AG08395 (cell line): ENCODE measurements at regions not wholly inside any gene's neighbourhood (a gene's known extent, or its start where the extent isn't known, plus 50 kb on each side); places are given as distances from the start of the nearest gene placed in this dataset.
"Not testable (repeated sequence)": the region's sequence is repeated elsewhere in the genome, so short reads cannot be mapped to it uniquely, and the experiment has no call there.

Source experiments
- DNase-seq: peaks from one replicate; pipeline ENCODE4 v3.0.0; 2012; ENCODE audit warnings: mixed read lengths, low spot score

DNA sequence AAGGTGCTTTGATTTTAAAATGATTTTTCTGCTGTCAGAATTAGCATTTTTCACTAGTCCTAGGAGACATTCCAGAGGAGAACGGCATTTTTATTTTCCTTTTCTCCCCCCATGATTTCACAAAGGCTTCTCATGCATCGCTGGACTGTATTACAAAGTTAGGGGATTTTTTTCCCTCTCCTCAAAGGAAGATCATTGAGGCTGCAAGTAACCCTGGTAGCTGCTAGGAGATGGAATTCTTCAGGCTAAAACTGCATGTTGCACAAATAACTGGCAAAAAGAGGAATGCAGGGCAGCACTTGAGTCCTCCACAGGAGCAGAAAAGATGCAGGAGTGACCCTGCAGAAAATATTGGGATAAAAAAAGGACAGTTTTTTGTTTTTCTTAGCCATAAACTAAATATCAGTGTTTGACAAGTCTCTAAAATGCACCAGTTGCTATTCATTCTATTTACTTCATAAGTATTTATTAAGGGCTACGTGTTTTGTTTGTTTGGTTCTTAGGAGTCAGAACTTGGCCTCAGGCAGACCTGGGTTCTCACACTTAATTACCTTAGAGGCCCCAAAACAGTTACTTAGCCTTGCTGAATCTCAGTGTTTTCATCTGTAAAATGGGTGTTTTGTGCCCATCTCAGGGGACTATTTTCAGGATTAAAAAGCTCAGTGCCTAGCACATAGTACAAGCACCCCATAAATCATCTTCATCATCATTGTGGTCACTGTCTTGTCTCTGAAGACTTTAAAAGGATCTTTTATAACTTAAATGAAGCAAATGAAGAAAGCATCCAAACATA is 144.5 kb upstream of the ID4 start:
- DNase-seq: no peak

DNA sequence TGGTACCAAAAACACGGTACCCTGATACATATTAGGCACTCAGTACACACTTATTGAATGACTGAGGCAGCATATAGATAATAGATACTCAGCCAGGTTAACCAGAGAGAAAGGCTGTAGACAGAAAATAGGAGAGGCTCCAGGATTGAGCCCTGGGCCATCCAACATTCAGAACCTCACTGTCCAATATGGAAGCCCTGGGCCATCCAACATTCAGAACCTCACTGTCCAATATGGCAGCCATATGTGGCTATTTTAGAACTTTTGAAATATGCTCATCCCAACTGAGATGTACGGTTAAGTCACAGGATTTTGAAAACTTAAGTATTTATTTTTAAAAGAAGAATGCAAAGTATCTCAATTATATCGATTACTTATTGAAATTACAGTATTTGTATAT is 142.5 kb upstream of the ID4 start:
- no peak for DNase-seq

DNA sequence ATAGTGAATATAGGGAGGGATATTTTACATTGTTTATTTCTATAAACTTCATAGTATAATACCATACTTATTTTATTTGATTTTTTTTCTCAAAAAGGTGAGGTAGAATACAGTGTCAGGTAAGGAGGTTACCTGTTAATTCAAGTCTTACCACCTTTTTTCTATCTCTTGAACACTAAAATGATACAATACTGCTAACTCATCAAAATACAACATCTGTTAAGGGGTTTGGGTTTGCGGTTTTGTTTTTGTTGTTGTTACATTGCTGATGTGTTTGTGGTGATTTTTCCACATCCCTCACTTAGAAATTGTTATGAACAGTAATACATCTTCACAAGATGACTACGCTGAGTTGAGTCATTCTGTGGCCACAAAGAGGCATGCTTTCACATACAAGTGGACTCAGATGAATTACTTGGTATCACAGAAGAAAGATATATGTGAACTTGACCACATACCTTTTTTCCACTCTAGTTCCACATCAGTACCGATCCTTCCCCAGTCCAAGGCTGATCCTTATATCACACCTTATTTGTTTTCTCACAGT is 139.4 kb upstream of the ID4 start:
- DNase-seq: peak; percentile 78

DNA sequence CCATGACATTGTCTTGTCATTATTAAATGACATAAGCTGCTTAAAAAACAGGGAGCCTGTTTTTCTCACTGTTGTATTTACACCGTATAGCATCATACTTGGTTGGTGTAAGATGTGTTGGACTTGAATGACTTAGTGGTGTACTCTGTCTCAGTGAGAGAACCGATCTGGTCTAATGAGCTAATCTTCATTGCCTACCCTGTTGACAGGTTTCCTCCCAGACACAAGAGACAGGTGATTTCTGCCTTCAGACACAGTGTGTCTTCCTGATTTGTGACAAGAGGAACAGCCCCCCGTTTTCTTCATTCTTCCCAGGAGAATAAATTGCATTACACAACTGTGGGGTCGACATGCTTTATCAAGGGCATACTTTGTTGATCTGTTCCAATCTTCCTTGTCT is 137.2 kb upstream of the ID4 start:
- no peak for DNase-seq

DNA sequence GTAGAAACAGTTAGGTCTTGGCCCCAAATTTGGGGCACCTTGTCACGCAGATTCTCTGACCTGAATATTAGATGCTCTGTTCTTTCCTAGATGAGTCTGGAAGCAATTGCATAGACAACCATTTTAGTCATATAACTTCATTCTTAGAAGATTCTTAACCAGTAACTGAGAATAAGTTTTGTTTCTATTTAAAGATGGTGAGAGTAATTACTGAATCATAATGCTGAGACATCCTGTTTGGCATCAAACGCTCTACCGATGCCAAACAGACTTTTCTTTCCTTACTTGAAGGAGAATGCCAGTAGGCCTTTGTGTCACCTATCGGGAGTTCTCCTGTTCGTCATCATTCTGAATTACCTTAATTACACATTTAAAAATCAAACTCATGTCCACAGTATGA is 131.6 kb upstream of the ID4 start:
- peak; percentile 45 for DNase-seq

DNA sequence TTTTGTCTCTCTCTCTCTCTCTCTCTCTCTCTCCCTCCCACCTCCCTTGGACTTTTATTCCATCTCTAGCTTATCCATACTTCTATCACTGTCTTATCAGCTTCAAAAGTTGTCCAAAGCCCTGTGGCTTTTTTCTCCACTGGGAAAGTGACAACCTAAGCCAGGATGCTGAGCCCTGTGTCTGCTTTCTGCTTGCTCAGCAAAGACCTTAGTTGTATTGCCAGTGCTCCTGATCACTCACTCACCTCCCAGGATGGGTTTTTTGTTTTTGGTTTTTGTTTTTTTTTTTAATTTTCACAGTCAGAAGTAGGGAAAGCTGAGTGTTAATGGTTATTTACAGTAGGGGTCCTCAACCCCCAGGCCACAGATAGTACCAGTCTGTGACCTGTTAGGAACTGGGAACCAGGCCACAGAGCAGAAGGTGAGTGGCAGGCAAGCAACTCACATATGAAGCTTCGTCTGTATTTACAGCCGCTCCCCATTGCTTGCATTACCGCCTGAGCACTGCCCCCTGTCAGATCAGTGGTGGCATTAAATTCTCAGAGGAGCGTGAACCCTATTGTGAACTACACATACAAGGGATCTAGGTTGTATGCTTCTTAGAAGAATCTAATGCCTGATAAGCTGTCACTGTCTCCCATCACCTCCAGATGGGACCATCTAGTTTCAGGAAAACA is 125.0 kb upstream of the ID4 start:
- no peak for DNase-seq

DNA sequence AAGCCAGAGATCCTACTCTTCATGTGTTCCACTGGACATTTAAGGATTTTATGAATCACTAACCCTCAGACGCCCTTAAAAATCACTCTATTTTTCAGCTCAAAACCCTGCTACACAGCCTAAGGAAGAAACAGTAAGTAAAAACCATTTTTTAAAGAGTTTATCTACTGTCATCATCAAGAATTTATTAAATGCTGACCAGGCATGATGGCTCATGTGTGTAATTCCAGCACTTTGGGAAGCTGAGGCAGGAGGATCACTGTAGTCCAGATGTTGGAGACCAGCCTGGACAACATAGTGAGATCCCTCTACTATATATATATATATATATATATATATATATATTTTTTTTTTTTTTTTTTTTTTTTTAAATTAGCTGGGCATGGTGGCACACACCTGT is 124.2 kb upstream of the ID4 start:
- DNase-seq: no peak

DNA sequence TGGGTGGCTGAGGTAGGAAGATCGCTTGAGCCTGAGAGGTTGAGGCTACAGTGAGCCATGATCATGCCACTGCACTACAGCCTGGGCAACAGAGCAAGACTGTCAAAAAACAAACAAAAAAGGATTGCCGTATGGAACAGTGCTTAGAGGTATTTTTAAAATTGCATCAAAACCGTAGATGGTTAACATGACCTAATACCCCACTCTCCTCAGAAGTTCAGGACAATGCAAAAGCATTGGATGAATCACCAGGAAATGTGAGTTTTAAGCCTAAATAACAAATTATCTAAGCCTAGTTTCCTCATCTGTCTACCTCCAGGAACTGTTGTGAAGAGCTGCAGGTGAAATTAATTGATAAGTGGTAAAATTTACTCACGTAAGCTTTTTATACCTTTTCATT is 123.8 kb upstream of the ID4 start:
- DNase-seq: no peak

DNA sequence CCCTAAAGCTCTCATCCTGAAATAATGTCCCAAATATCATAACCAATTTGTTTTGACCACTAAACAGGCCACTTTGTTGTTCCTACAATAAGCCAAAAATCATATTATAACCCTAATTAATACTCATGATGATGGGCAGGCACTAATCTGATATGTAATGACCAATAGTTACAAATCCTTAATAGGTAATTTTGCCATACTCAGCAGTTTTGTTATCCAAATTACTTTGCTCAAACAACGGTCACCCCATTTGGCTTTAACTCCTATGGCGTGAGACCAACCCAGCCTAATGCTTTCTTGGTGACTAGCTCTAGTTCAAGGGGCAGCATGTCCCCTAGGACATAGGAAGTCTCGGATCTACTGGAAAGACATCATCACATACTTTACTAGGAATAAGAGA is 123.2 kb upstream of the ID4 start:
- DNase-seq: no peak

DNA sequence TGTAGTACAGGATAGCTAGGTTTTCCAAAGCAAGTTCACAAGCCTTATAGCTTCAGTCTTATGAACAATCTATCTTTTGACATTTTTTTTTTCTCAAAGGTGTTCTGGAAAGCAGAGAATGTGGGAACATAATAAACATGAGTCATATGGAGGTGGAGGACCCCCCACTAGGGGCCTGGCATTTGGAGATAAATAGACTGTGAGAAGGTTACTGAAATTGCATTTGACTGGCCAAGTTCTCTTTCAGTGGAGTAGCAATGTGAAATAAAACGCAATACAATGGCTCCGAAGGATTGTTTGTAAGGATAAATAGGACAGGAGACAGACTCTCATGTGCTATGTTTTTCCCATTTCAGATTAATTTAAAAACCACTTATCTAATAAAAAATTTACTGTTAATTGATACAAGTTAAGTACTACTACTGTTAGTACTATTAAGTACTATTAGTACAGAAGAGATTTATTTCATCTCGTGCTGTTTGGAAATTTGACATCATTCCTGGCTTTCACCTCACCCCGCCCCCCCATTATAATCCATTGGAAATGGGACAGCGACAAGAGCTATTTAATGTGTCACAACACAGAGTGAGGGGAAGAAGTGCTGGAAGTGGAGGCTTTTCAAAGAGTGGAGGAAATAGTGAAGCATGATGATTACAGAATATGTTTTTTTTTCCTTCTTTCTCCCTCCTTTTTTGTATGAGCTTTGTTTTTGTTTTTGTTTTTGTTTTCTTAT is 122.6 kb upstream of the ID4 start:
- DNase-seq: no peak

DNA sequence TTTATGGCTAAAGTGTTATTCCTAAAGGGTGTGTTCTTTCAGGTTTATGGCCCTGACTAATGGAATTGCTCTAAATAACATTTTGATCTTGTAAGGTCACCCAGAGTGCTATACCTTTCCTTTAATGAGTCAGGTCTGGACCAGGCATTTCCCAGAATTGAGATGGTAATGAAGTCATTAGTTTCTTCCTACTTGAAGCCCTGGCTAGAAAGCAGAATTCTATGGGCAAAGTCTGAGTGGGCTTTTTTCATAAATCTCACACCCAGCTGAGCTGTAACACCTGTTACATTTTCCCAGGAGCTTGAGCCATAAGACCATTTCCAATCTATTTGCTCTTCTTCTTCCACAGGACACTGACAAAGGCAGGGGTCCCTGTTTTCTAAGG is 122.0 kb upstream of the ID4 start:
- no peak for DNase-seq

DNA sequence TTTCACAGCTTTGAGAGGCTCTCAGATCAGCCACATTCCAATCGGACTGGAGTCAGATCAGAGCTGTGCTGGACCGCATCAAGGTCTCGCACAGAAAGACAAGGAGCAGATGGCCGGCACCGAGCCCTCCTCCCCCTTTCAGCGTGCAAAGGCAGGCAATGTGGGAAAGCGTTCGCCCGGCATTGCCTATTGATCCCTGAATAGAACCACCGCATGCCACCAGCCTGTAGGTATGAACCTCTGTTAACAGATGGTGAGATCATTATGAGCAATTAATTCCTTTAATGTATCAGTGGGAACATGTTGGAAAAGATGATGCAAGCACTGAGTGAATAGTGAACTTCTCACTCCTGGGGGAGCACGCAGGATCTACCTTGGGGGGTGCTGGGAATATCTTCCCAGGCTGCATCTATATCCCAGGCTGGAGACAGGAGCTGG is 117.5 kb upstream of the ID4 start:
- peak; percentile 77 for DNase-seq

DNA sequence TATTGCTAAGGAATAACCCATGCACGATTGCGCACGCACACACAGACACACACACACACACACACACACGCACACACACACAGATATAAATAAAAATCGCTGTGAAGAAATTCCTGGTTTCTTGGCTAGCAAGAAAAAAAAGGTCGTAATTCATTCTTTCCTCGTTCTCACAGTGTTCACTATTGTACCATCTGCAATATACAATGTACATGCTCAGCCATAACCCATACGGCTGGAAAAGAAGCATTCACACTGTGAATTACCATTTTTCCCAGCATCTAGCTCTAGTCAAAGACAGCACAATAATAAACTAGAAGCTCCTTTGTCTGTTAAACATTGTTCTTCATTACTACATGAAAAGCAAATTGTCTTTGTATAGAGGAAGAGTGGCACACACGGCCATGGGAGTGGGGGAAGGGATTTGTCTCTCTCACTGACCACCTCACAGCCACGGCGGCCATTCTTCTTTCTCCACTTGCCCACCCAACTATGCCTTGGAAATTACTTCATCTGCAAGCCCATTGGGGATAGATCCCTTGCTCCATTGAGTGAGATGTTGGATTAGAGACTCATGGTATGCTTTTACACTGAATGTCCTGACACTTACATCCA is 115.3 kb upstream of the ID4 start:
- DNase-seq: no peak

DNA sequence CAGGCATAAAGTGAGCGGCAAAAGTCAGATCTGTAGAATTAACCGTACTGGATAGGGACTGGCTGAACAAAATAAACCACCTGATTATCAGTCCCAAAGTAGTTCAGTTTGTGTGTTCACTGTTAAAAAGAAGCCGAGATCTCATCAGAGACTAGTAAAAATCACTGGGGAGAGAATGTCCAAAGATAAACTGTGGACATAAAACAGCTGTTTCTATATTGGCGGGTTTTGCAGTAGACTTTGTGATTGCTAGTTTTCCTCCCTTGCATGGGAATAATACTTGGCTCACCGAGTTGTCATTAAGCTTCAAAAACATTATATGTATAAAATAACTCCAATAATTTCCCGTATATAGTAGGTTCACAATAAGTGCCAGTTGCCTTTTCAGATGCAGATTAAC is 114.2 kb upstream of the ID4 start:
- DNase-seq: no peak

DNA sequence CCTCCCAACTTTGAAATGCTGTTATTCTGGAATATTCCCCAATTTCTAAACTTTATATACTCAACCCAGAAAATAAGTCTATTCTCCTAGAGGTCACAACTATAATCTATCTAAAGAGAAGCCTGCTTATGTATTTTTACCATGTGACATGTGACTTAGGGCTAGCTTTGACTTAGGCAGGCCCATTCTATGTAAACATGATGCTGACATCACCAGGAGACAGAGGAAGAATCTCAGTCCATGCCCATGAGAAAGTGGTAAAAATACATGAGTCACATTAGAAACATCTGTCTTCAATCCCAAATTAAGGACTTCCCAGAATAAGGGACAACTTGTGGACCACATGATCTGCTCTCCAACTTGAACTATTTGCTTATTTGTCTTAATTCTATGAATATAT is 113.6 kb upstream of the ID4 start:
- peak; percentile 71 for DNase-seq

DNA sequence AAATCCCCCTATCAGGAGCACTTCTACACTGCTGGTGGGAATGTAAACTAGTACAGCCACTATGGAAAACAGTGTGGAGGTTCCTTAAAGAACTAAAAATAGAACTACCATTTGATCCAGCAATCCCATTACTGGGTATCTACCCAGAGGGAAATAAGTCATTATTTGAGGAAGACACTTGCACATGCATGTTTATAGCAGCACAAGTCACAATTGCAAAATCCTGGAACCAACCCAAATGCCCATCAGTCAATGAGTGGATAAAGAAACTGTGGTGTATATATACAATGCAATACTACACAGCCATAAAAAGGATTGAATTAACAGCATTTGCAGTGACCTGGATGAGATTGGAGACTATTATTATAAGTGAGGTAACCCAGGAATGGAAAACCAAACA is 111.7 kb upstream of the ID4 start:
- not testable (repeated sequence) for DNase-seq

DNA sequence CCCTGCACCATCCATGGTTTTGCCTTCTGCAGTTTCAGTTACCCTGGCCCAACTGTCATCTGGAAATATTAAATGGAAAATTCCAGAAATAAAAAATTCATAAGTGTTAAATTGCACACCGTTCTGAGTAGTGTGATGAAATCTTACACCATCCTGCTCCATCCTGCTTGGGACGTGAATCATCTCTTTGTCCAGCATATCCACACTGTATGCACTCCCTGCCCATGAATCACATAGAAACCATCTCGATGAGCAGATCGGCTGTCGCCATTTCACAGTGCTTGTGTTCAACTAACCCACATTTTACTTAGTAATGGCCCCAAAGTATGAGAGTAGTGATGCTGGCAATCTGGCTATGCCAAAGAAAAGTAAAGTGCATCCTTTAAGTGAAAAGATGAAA is 105.9 kb upstream of the ID4 start:
- peak; percentile 66 for DNase-seq

DNA sequence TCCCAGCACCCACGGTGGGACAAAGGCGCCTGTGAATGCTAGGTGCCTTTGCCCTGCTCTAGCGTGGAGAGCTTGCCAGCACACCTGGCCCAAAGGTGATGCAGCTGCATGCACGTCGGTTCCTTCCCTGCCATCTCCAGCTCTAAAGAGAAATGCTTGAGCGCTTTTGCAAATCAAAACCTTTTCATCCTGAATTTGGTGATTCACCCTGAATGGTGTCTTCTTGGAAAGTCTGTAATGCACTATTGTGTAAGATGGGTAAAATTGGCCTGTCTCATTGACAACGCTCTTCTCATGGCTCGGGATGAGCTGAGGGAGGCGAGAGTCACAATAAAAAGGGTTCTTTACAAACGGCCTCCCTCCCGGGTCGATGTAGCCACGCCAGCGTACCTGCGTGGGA is 103.1 kb upstream of the ID4 start:
- no peak for DNase-seq

DNA sequence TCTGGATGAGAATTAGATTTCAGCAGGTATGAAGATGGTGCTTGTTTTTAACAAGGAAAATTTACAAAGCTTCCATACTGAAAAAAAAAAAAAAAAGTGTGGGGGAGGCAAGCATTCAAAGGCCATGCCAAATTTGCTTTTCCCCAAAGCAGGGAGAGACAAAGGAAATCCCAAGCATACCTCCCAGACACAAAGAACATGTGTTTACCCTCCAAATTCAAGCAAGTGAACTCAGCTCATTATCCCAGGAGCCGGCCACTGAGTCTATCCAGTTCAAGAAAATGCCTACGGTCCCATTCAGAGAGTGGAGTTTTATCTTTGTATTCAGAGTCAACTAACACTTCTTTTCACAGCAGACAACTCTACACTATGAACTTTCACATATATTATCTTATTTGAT is 102.7 kb upstream of the ID4 start:
- DNase-seq: no peak

DNA sequence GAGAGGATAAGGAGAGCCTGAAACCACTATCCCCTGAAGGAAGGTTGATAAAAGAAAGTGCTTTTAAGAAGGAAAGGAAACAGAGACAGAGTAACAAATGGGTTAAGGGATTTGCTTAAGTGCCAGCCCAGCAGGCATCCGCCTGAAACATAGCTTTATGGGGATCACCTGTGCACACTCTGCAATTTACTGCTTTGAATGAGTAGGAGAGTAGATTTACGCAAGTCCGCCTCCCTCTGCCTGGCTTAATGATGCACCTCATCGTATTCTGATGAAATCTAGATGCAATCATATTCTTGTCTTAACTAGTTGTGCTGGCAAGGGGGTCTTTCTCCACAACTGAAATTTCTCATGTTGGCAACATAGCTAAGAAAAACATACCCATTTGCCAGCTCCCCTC is 101.1 kb upstream of the ID4 start:
- no peak for DNase-seq

DNA sequence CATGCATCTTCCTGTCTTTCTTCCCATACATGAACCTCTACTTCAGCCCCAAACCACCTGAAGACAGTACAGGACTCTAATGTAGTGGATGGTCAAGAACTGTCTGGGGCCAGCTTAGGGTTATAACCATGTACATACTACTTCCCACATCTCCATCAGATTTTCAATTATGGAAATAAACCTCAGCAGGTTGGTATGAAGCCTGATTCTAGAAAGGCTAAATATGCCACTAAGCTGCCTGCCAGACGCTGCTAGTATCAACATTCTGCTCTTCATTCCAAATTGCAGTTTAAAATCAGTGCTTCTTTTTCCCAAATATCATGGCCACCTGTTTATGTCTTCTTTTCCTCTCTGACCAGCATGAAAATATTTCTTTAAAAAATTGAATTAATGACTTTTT is 99.2 kb upstream of the ID4 start:
- no peak for DNase-seq

DNA sequence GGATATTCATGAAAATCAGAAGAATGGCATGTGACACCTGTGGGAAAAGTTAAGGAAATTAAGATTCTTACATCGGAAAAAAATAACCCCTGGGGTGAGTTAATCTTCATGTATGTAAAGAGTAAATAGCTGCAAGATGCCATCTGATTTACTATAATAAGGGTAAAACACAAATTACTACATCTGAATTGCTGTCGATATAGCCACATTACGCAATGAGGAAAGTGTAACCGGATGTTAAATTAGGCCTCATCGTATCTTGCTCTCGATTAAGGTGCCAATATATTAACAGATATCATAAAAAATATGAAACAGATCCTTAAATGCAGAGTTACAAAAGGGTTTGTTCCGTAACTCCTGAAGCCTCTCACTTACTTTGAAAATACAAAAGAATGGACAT is 87.4 kb upstream of the ID4 start:
- DNase-seq: no peak

DNA sequence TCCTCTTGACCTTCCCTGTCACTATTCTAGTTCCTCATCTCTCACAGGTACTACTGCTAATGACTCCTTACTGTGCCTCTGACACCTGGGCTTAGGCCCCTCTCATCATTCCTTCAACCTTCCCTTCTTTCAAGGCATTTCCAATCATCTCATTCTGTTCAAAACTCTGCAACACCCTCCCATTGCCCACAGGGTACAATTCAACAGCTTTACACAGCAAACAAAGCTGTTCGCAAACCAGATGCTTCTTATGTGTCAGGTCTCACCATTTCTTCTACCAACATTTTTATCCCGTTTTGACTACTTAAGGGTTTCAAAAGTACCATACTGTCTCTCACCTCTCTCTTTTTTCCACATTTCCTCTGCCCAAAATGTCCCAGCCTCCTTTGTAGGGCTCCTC is 84.4 kb upstream of the ID4 start:
- no peak for DNase-seq
